ENCODE measurements at regions not wholly inside any gene's neighbourhood (a gene's known extent, or its start where the extent isn't known, plus 50 kb on each side); places are given as distances from the start of the nearest gene placed in this dataset.
"Not testable (repeated sequence)": the region's sequence is repeated elsewhere in the genome, so short reads cannot be mapped to it uniquely, and the experiment has no call there.

DNA sequence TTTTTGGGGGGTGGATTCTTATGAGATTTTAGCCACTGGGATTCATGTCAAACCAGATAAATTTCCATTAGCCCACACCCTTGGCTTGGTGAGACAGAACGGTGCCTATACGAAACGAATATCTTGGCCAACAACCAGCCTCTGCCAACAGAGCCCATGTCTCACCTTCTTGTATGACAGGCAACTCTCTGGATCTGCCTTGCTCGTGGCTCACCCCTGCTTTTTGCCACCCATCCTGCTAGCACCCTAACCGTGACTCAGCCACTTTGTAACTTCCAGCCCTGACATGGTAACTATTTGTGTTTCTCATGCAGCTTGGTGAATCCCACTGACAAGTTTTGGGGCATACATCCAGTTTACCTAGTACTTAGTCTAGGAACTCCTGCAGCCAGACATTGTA lies 457.0 kb downstream of the SPATA31D1 start:
- no peak for DNase-seq

DNA sequence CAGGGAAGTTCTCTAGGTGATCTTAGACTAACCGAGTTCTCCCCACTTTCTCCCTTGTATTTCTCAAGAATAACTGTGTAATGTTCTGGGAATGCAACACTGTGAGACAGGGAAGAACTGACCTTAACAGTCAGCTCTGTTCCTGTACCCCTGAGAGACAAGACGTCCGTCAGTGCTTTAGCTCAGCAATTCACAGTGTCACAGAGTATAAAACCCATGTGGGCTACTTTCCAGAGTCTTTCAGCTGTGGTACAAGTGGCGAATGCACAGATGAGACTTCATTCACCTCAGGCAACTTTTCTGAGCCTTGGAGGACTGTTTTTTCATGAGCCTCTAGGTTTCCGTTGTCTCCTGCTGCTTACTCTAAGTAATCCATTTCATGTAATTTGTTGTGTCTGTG lies 458.8 kb downstream of the SPATA31D1 start:
- no peak for DNase-seq

DNA sequence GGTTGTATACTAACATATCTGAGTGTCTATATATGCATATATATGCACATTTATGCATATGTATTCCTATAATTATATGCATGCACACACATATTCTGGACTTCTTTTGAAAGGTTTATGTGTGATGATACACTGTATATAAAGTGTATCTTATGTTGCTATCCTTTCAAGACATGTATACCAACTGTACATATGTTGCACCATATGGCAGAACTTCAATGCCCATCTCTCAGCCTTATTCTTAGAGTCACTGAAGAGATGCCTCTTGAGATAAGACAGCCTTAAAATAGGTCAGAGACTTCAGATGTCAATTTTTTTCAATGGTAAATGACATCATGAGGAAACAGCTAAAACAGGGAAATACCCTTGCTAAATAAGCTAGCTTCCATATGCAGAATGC lies 461.4 kb downstream of the SPATA31D1 start:
- DNase-seq: no peak

DNA sequence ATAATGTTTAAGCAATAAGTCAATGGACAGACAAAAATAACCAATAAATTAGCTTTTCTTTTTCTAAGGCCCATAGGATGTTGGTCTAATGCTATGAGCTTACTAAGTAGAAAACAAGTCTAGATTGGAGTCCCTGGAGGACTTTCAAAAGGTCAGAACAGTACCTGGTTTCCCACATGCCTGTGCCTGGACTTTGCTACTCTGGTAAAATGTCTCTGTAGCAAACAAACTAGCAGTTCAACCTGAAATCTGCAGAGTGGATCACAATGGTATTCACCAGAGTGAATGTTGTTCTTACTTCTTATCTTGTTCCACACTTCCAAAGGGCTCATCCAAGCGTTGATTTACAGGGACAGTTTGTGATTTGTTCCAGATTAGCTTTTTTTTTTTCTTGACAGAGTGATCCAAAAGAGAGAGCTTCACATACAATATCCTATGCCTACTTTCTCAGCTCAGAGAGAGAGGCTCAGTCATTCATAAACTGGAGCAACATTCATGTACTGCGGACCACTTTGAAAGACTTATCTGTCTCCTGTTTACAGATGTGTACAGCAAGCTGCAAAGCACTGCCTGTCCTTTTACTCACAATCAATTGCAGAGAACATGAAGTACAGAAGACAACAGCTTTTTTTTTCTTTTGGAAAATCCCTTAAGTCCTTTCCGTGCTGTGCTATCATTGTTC lies 466.1 kb downstream of the SPATA31D1 start:
- DNase-seq: no peak

DNA sequence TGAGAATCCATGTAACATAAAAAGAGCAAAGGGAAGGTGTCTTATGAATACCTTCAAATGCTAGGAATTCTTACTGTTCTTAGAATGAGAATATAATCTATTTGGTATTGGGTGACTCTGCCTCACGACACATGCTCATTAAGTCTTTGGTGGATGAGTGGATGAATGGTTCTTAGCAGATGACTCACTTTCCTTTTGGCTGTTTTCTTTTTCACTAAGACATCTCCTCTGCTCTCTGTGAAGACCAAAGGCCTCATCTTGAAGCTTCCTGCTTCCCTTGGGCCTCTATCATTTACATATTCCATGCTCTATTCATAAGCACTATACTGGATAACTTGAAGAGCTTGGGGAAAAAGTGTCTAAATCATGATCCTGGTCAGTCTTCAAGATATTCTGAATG lies 468.1 kb downstream of the SPATA31D1 start:
- peak in 1 of 3 donors; percentile 30 for DNase-seq

DNA sequence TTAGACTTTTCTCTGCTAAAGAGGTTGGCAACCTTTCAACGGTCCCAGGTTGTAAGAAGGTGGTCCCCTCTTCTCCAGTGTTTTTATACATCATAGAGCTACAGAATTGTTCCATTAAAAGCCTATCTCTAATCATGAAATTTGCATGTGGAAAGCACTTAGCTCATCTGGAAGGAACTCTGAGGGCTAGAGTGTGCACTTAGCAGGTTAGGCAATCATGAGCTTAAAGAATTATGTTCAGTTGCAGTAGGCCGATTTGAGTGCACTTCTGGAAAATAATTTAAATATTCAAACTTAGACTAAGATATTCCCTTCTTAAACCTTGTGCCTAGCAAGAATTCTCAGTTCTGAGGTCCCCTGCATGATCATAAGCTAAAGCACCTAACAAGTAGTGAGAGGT lies 468.7 kb downstream of the SPATA31D1 start:
- DNase-seq: no peak

DNA sequence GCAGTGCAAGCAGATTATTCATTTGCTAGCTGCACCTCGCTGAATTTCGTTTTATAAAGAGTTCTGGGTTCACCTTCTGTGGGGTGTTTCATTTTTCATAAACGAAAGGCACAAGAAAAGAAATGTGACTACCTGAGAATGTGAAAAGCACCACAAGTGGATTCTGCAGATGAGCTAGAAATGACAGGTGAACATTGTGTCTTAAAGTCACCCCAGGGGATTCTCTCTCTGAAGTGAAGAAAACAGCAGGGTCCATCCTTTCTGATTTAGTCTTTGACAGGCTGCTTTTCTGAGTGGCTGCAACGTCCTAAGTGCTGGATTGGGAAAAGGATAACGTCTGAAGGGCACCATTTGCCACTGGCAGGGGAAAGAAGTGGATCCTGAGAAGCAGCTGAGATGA lies 469.3 kb downstream of the SPATA31D1 start:
- no peak for DNase-seq

DNA sequence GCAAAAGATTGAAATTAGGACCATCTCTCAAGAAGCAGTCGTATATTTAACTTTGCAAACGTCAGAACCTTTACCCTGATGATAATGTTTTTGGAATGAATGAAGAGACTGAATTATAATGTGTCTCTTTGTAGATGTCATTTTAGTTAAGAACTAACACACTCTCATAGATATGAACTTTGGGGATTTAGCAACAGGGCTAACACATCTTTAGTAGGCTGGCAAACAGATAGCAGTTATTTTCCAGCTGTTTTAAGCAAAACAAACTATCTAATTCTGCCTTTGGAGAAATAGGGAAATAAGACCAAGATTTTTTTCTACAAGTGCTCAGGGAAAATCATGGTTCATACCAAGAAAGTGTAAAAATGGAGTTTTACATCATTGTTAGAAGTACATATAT lies 469.7 kb downstream of the SPATA31D1 start:
- DNase-seq: no peak

DNA sequence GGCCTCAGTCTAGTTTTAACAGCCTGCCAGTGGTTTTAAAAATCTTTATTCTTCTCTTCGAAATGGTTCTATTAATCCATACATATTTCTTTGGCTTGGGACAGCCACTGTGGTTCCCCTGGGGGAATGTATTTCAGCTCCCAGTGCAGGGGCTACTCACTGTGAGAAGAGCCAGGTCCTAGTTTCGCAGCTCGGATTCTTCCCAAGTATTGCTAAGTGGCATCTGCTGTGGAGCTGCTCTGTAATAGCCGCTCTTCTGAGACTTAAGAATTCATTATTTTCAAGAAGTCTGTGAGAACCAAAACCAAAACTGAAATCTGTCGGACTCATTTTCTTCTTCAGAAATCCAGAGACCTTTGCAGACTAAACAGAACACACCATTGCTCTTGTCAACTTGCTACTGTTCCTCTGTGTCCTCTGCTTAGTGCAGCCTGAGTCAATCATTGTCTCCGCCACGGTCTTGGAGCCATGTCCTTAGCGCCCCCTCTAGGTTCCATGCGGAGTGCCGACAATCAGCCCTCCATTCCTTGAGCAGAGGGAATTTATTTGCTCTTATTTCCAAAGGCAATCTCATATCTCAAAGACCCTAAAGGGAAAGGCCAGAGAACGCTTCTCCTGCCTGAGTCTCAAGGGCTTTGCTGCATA lies 478.2 kb downstream of the SPATA31D1 start:
- peak in 2 of 3 donors; percentile 43 to 73 for DNase-seq

DNA sequence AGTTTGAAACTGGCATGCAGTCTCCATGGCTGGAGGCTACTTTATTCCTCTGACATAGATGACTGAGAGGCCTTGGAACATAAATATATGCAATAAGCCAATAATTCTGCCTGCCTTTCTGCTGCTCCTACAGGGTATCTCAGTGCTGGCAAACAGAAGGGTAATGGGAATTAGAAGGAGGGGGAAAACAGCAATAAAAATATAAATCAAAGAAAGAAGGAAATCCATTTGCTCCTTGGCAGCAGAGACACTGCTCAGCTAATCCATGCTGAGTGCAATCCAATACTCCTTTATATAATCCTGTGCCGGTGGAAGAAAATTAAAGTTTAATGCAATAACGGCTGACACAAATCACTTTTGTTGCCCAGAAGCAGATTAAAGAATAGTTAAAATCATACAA lies 478.9 kb downstream of the SPATA31D1 start:
- DNase-seq: peak in 2 of 3 donors; percentile 26 to 66

DNA sequence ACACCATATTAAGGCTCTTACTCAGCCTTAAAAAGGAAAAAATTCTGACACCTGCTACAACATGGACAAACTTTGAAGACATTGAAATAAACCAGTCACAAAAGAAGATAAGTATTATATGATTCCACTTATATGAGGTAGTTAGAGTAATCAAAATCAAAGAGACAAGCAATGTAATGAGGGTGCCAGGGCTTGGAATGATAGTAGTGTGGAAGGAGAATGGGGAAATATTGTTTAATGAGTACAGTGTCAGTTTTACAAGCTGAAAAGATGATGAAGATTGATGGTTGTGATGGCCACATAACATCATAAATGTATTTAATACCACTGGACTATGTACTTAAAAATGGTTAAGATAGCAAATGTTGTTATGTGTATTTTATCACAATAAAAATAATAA lies 485.7 kb downstream of the SPATA31D1 start:
- DNase-seq: no peak

DNA sequence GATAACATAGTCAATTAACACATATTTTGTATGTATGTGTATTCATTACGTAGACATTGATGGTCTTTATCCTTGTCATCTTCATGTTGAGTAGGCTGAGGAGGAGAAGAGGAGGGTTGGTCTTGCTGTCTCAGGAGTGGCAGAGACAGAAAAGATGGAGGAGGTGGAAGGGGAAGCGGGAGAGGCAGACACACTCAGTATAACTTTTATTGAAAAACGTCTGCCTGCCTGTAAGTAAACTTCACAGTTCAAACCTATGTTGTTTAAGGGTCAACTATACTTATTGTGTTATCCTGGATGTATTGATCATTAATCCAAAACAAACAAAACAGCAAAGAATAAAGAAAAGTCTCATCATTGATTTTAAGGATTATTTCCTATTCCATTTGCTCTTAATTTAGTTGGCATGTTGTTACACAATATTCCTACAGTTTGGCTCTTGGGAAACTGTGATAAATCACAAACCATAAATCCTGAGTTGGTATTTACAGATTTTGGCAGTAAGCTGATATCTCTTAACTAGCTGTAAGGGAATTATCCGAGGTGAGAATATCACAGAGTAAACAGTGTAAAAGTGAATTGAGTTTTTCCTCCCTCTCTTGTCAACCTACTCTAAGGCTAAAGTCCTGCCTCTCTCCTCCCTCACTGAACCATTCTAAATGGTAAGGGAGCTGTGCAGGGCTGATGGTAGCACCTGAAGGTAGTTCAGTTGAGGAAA lies 487.2 kb downstream of the SPATA31D1 start:
- no peak for DNase-seq

DNA sequence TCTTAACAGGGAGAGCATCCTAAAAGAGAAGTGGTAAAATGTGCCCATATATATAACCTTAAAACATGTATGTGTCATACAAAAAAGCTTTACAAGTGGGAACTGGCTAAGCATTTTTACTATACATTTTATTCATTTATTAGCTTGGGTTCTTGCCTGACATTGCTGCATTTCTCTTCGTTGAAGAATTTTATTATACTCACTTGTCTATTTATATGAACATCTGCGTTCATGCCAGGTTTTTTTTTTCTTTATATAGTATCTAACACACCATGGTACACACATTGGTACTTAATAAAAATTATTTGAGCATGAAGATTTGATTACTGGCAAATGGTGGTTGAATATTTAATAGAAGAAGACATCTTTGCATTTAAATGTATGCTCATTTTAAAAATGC lies 492.3 kb downstream of the SPATA31D1 start:
- DNase-seq: no peak

DNA sequence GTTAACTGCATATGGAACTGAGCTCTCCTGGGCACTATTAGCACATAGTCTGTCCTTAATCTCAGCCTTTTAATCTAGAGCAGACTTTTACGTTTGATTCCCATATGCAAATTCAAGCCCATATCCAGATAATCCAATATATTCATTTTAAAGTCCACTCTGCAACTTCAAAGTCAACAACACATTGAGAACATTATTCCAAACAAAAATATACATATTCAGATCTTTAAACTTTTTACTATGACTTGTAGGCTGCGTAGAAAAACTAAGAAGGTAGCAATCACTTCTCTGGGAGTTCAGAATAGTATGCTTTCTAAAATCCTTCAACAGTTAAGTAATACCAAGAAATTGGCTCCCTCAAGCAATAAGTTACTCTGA lies 499.4 kb downstream of the SPATA31D1 start:
- no peak for DNase-seq

DNA sequence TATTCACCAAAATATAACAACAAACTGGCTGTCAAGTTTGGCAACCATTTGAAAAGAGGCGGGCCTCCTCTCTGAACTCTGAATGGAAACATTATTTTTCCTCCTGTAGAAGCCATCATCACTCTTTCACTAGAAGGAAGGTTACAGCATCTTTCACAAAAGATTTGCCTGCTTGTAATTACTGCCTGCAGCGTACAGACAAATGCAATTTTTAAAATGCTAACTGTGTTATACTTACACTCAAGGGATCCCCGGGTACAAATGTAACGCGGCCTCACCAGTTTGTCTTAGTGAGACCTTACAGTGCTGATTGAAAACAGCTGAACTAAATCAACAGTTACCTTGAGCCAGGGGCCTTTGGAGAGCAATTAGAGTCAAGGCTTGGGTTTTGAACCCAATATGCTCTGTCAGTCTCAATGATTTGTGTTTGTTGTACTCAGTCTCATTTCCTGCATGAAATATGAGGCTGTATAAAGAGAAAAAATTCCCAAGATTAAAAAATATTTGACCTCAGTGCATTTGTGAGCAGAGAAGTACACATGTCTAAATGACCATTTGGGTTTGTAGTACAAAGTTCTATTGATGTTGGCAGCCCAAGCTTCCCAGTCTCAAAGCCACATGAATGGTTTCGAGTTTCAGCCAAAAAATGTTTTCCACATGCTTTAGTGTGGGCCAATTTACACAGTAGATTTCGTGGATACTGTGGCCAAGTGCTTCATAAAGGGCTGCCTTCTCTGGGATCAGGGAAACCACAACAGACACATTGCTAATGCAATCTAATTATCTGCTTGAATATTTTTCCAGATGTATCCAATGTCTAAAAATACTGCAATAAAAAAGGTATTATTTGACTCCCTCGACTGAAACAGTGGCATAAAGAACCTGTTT lies 500.0 kb downstream of the SPATA31D1 start:
- DNase-seq: peak; percentile 92 to 97 (median 94)

DNA sequence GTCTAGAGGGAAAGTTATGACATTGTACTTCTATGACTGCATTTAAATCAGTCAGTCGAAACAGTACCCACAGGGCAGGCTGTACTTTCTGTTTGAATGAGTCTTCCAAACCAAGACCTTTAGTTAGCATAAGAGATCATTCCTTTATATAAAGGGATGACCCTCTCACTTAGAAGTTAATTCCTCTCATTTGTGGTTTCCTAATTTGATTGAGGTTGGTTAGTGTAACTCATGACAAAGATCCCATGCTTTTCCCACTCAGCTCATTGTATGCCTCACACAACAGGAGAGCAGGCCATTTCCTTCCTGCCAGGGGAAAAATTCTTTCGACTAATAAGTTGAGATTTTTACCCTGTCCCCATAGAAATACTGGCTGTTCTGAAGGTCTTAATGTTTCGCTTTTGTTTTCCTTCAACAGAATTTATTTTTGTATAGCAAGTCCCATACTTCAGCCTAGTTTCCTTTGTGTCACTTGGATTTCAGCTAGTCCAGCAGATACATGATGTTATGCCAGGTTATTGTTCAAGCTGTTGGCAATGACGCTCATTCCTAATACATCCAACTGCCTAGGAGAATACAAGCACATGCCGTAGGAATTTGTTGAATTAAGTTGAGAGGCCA lies 500.7 kb downstream of the SPATA31D1 start:
- peak in 2 of 3 donors; percentile 65 to 71 for DNase-seq

DNA sequence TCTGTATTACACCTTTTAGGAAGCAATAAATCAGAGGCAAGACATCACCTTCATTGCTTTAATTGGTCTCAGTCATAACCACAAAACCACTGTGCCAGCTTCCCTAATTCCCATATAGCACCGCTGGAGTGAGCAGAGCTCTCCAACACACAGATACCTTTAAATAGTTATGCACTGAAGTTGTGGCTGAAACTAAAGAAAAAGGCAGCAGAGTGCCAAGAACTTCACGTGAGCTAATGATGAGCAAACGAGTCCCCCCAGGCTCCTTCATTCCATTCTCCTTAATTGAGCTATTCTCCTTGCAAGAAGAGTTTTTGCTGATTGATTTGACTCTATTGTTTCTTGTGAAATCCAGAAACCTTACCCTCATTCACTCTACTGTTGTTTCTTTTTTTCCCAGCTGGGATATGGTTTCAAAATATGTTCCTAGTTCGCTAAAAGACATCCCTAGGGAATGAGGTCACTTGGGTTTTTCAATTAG lies 501.5 kb downstream of the SPATA31D1 start:
- peak; percentile 65 to 82 (median 74) for DNase-seq

DNA sequence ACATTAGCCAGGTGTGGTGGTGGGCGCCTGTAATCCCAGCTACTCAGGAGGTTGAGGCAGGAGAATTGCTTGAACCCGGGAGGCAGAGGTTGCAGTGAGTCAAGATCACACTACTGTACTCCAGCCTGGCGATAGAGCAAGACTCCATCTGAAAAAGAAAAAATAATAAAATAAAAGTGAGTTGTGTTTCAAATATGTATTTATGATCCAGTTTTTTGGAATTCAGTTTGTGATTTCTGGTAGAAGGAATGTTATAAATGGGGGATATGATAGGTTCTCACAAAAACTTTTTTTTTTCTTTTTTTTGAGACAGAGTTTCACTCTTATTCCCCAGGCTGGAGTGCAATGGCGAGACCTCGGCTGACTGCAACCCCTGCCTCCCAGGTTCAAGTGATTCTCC lies 502.2 kb downstream of the SPATA31D1 start:
- DNase-seq: not testable (repeated sequence)

DNA sequence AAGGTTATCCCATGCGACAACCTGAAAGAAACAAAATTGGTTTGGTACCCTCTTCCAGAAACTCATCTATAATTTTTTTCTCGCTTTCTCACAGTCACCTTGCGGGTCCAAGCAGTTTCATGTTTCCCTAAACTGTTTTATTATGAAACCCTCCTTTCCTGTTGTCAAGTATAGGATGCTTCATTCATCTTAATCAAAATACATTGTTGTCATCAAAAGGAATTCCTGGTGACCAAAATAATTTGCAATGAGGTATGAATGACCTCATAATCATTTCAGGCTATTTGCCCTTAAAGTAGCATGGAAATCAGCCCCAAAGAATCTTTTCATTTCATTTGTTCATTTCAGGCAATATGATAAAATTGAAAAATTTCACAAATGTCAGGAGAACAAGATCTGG lies 503.0 kb downstream of the SPATA31D1 start:
- no peak for DNase-seq

DNA sequence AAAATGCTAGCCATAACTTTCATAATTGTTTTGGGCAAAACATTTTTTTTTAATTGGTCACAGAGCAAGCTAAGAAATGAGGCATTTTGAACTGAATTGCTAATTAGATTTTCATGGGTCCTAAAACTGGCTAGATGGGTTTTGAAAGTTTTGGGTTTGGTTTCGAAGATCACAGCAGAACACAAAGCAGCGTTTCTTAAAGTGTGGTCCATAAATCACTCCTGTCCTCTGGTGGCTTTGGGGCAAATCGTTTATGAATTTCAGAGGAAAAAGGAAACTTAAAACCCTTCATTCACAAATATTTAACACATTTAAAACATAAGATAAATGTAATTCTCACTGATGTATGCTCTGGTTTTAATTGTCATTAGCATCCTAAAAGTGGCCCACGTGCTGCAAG lies 503.7 kb downstream of the SPATA31D1 start:
- DNase-seq: no peak

Measured in muscle of back (tissue), 3 donors.